ENCODE measurements at regions not wholly inside any gene's neighbourhood (a gene's known extent, or its start where the extent isn't known, plus 50 kb on each side); places are given as distances from the start of the nearest gene placed in this dataset.

- no peak overlapping the region for H3K4me3 ChIP-seq (ENCODE audit: low read length)
- no peak for TF ChIP-seq CTCF (conservative IDR thresholded peaks at IDR 0.05; ENCODE audit: low read depth, low read length)
- DNase-seq (ENCODE audit: low read depth), result no peak
These were observed 80.2 kb upstream of the SKOR2 start for GRCh38 chr18:47331641-47332040.

DNA sequence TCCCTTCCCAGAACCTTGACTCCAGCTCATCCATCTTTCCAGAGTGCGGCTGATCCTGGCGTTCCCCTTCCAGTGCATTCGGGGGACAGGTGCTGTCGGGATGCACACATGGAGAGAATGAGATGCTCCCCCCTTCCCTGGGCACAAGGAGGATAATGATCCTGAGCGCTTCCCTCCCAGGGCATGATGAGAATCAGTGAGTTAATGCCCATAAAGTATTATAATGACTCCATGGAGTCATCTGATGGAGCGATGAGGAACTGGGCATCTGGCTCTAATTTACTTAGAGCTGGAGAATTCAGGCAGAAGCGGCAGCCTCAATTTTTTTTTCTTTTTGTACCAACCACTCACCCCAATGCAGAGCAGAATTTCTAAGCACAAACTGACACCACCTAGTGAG lies 79.6 kb upstream of the SKOR2 start:
- no peak for TF ChIP-seq CTCF (conservative IDR thresholded peaks at IDR 0.05; ENCODE audit: low read depth, low read length)
- no peak overlapping the region for H3K4me3 ChIP-seq (ENCODE audit: low read length)
- DNase-seq (ENCODE audit: low read depth), result no peak

DNA sequence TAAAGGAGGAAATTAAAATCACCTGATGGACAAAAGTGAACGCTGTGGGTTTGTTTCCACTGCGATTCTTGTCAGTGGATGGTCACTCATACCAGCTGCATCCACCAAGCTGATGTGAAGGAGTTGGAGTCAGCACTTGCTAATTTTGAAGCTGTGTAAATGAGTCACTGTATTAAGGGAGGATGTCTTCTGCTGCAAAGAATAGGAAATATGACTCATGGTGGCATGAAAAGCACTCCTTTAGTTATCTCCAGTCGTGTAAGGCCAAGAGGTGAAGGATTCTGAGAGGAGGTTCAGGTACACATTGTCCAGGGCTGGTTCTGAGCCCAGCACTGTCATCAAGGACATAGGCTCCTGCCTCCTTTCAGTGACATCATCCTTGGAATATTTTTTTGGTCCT lies 71.7 kb upstream of the SKOR2 start:
- H3K4me3 ChIP-seq (ENCODE audit: low read length), result no peak overlapping the region
- DNase-seq (ENCODE audit: low read depth), result no peak
- no peak for TF ChIP-seq CTCF (conservative IDR thresholded peaks at IDR 0.05; ENCODE audit: low read depth, low read length)

DNA sequence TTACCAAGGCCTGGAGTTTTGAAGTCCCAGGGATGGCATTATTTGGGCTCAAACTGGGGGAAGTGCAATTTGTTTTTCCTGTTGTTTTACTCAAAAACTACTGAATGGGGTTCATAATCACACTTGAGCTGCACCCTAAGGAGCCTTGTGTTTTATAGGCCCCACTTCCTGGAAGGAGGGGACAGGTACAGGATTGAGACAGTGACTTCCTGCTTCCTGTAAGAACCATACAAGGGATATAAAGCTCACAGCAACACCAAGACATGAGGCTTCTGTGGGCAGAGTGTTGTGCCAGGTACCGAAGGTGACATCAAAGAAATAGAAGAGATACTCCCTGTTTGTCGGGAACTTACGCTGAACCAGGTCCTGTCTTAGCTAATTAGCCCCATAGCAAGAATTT lies 70.4 kb upstream of the SKOR2 start:
- no peak for DNase-seq (ENCODE audit: low read depth)
- TF ChIP-seq CTCF (conservative IDR thresholded peaks at IDR 0.05; ENCODE audit: low read depth, low read length), result no peak
- no peak overlapping the region for H3K4me3 ChIP-seq (ENCODE audit: low read length)

- H3K4me3 ChIP-seq (ENCODE audit: low read length), result no peak overlapping the region
- no peak for TF ChIP-seq CTCF (conservative IDR thresholded peaks at IDR 0.05; ENCODE audit: low read depth, low read length)
- no peak for DNase-seq (ENCODE audit: low read depth)
These were observed 66.5 kb upstream of the SKOR2 start for GRCh38 chr18:47317824-47318508.

DNA sequence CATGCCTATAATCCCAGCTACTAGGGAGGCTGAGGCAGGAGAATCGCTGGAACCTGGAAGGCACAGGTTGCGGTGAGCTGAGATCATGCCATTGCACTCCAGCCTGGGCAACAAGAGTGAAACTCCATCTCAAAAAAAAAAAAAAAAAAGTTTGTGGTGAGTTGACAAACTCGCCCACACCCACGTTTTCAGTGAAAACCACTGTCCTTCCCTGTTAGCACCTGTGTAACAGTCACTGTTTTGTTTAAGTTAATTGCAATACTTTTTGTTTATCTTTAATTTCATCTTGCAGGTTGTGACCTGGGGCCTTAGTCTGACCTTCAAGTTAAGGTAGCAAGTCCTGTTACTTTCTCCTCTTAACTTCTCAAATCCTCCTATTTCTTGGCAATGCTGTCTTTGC lies 65.5 kb upstream of the SKOR2 start:
- H3K4me3 ChIP-seq (ENCODE audit: low read length), result no peak overlapping the region
- no peak for TF ChIP-seq CTCF (conservative IDR thresholded peaks at IDR 0.05; ENCODE audit: low read depth, low read length)
- DNase-seq (ENCODE audit: low read depth), result no peak

GRCh38 chr18:47313901-47314300 lies 62.4 kb upstream of the SKOR2 start:
- TF ChIP-seq CTCF (conservative IDR thresholded peaks at IDR 0.05; ENCODE audit: low read depth, low read length), result no peak
- no peak for DNase-seq (ENCODE audit: low read depth)
- H3K4me3 ChIP-seq (ENCODE audit: low read length), result no peak overlapping the region

All from retinal pigment epithelial cell (primary cell).